ENCODE measurements at regions not wholly inside any gene's neighbourhood (a gene's known extent, or its start where the extent isn't known, plus 50 kb on each side); places are given as distances from the start of the nearest gene placed in this dataset.

DNA sequence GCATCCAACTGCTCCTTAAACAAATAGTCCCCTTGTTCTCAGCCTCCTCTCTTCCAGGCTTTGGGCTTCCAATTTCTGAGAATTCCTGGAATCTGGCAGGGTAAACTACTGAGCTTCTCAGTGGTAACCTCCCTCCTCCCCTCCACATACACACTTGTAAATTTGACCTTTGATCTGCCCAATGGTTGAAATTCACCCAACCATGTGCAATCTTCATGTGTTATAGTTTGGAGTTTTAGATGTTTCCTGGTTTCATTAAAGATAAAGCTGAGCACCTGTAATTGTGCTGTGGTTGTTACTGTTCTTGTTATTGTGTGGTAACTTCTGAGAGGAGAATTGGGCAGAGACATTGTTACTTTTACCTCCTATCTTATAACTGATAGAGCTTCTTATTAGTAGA is 328.4 kb downstream of the TPBG start:
- TF ChIP-seq POLR2A (IDR thresholded peaks at IDR 0.05), result no peak
- TF ChIP-seq, protein P1, sequence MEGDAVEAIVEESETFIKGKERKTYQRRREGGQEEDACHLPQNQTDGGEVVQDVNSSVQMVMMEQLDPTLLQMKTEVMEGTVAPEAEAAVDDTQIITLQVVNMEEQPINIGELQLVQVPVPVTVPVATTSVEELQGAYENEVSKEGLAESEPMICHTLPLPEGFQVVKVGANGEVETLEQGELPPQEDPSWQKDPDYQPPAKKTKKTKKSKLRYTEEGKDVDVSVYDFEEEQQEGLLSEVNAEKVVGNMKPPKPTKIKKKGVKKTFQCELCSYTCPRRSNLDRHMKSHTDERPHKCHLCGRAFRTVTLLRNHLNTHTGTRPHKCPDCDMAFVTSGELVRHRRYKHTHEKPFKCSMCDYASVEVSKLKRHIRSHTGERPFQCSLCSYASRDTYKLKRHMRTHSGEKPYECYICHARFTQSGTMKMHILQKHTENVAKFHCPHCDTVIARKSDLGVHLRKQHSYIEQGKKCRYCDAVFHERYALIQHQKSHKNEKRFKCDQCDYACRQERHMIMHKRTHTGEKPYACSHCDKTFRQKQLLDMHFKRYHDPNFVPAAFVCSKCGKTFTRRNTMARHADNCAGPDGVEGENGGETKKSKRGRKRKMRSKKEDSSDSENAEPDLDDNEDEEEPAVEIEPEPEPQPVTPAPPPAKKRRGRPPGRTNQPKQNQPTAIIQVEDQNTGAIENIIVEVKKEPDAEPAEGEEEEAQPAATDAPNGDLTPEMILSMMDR (IDR thresholded peaks at IDR 0.05), result no peak
